Activated CD8-positive, alpha-beta memory T cell treated with anti-CD3 and anti-CD28 coated beads, Interleukin-2, amount 50 U/mL, for 4 hours (primary cell): ENCODE measurements at regions not wholly inside any gene's neighbourhood (a gene's known extent, or its start where the extent isn't known, plus 50 kb on each side); places are given as distances from the start of the nearest gene placed in this dataset.

Experiments used
- DNase-seq: peaks from one replicate; pipeline ENCODE4 v3.0.0-alpha.2; 2020

DNA sequence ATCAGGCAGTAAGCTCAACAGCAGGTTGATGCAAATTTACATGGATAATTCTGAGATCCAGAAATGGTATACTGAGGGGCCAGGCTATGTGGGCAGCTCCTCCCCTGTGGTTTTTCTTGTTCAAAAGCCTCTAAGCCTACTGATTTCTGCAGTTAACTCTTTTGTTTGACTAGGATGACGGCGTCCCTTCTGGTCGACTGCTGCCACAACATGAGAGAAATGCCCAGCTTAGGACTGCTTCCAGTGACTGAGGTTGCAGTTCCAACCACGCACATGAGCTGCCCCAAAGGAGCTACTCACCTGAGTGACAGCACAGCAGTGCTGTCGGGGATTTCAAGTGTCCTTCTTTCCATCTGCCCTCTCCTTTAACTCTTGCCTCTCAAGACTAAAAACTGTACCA is 973.0 kb upstream of the GHITM start:
- DNase-seq: no peak

DNA sequence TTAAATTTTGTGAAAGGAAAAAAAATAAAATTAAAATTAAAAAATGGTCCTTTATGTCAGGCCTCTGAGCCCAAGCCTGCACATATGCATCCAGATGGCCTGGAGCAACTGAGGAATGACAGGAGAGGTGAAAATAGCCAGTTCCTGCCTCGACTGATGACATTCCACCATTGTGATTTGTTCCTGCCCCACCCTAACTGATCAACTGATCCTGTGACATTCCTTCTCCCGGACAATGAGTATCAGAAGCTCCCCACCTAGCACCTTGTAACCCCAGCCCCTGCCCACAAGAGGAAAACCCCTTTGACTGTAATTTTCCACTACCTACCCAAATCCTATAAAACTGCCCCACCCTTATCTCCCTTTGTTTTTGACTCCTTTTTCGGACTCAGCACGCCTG is 972.2 kb upstream of the GHITM start:
- DNase-seq: no peak

GRCh38 chr10:83176901-83177300 is 962.4 kb upstream of the GHITM start:
- no peak for DNase-seq

- DNase-seq: no peak
Measured at GRCh38 chr10:83178526-83178925, 960.8 kb upstream of the GHITM start.

GRCh38 chr10:83179371-83179770 is 959.9 kb upstream of the GHITM start:
- DNase-seq: no peak

GRCh38 chr10:83182076-83182475 is 957.2 kb upstream of the GHITM start:
- DNase-seq: no peak

GRCh38 chr10:83184641-83185040 is 954.7 kb upstream of the GHITM start:
- DNase-seq: no peak

- DNase-seq: no peak
Measured at GRCh38 chr10:83190614-83191013, 948.7 kb upstream of the GHITM start.

GRCh38 chr10:83193026-83193425 is 946.3 kb upstream of the GHITM start:
- DNase-seq: no peak

DNA sequence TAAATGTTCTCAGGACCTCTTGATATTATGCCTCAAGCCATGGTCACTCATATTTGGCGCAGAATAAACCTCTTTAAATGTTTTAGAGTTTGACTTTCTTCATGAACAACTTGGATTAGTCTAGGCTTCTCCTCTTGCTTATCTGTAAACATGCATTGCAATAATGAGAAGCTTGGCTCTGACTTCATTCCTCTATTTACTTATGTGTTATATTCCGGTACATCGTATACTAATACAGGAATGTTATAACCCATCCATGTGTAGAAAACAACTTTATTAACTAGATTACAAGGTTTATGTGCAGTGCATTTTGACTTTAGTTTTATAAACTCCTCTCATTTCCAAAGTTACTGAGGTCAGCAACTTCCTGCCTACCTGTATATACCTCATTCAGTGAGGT is 944.3 kb upstream of the GHITM start:
- no peak for DNase-seq

DNA sequence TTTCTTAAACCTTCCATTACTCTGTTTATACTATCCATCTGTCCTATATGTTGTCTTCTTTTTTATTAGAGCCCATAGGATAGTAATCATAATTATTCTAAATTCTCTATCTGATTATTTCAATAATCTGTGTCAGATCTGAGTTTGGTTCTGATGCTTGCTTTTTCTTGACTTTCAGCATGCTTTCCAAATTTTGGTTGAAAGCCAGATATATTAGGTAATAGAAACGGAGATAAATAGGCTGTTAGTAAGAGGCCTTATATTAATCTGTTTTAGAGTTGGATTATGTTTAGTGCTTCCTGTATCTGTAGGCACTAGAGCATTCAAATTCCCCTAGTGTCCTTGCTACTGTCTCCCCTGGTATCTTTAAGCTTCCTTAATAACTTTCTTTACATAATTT is 939.9 kb upstream of the GHITM start:
- DNase-seq: no peak

DNA sequence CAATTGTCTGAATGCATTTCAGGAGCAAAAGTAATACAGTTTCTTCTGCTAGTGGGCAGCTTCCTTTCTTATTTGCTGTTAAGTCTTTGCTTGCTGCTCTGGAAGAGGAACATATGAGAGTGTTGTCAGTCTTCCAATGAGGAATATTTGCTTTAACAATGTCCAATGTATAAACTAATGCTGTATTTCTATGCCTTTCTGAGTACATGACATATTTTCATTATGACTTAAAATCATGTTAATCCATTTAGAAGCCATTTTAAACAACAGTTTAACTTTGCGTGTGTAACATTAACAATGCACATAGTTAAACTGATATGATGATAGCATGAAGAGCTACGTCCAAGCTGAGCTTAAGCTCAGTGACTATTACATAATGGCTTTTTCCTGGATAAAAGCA is 933.4 kb upstream of the GHITM start:
- DNase-seq: no peak

GRCh38 chr10:83212632-83213334 is 926.5 kb upstream of the GHITM start:
- DNase-seq: no peak

- no peak for DNase-seq
Measured at GRCh38 chr10:83214136-83214535, 925.2 kb upstream of the GHITM start.

GRCh38 chr10:83218205-83218604 is 921.1 kb upstream of the GHITM start:
- DNase-seq: no peak

DNA sequence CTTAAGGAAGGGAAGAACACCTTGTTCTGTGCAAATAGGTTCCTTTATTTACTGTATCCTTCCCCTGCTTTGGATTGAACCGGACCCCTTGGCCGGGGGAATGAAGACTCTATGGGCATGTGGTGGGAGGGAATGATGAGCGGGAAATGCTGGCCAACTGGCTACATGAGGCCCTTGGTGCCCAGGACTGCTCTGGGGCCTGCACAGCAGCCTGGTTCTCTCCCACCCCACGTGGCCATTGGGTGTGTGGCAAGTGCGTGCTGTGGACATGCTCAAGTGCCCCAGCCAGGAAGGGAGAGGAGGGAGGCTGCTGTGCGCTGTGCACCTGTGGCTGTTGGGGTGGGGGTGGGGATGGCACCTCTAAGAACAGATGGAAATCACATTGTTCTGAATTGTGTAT is 917.0 kb upstream of the GHITM start:
- DNase-seq: no peak

DNA sequence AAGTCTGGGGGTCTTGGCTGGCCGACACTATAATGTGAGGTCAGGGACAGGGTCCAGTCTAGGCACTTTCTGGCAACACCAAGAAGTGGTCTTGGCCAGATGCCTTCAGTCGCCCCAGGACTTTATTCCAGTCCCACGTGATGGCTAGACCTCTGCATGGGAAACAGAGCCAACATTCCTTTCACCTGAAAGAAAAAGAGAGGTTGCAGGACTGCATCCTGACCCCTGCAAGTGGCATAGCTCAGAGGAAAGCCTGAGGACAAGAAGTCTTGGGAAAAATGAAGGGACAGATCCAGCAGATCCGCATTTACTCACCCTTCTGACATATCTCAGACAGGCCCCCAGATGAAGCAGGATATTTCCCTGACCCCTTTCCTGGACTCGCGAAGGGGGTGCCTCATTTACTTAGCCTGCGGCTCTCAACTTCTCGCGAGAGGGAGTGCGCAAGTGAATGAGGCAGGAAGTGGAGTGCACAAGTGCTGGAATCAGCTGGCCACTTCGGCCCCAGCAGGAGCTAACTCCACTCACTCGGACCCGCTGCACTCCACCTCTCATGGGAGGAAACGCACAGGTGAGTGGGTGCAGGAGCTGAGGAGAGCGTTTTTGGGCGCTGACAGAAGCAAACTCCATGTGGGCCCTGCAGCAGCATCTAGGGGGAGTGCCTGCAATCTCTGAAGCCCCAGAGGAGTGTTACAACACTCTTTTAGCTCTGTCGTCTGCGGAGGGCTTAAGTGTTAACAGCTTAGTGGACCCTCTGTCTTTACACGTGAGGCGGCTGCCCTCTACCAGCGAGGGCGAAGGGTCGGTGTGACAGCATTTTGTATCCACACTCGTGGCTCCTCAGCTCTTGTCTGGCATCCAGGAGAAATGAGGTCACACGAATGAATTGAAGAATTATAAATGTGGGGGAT is 916.2 kb upstream of the GHITM start:
- DNase-seq: no peak

DNA sequence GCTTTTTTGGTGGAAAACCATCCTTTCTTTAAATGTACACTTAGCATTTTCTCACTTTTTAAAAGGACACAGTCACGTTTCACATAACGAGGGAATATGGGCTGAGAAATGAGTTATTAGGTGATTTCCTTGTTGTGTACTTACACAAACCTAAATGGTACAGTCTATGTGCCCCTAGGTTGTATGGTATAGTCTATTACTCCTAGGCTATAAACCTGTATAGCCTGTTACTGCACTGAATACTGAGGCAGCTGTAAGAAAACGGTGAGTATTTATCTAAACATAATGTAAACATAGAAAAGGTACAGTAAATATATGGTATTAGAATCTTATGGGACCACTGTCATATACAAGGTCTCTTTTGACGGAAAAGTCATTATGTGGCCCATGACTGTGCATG is 913.5 kb upstream of the GHITM start:
- DNase-seq: no peak

- no peak for DNase-seq
Measured at GRCh38 chr10:83229991-83230390, 909.3 kb upstream of the GHITM start.

DNA sequence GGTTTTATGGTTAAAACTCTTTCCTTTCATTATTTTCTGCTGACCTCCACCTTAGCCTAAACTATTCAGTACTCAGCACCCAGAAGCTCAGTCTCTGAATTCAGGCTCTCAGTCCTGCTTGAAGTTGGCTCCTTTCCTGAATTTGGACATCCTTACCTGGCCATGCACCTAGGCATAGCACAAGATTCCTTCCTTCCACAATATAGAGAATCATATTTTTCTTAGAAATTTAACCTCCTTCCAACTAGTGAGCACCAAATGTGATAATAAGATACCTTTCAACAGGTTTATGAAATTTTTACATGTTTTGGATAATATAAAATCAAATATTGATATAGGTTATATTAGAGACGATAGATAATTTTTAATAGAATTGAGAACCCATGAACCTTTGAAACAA is 905.6 kb upstream of the GHITM start:
- no peak for DNase-seq

GRCh38 chr10:83248106-83248631 is 891.1 kb upstream of the GHITM start:
- DNase-seq: no peak

GRCh38 chr10:83250396-83250795 is 888.9 kb upstream of the GHITM start:
- no peak for DNase-seq

- no peak for DNase-seq
Measured at GRCh38 chr10:83252169-83252568, 887.1 kb upstream of the GHITM start.

GRCh38 chr10:83252596-83252995 is 886.7 kb upstream of the GHITM start:
- DNase-seq: no peak
